Neural cell (in vitro differentiated cells): ENCODE measurements at regions not wholly inside any gene's neighbourhood (a gene's known extent, or its start where the extent isn't known, plus 50 kb on each side); places are given as distances from the start of the nearest gene placed in this dataset.

Experiments
- TF ChIP-seq, protein P1 (sequence below): IDR thresholded peaks from 2 replicates; pipeline ENCODE4 v1.6.1; 2012; ENCODE audit warnings: borderline replicate concordance
- TF ChIP-seq, protein P2 (sequence below): fragments of 450-650 bp; IDR thresholded peaks from 2 replicates; pipeline ENCODE4 v1.5.1; 2014; ENCODE audit warnings: antibody characterized with exemption, mild to moderate bottlenecking, moderate library complexity; ENCODE audit not compliant: poor library complexity, severe bottlenecking

DNA sequence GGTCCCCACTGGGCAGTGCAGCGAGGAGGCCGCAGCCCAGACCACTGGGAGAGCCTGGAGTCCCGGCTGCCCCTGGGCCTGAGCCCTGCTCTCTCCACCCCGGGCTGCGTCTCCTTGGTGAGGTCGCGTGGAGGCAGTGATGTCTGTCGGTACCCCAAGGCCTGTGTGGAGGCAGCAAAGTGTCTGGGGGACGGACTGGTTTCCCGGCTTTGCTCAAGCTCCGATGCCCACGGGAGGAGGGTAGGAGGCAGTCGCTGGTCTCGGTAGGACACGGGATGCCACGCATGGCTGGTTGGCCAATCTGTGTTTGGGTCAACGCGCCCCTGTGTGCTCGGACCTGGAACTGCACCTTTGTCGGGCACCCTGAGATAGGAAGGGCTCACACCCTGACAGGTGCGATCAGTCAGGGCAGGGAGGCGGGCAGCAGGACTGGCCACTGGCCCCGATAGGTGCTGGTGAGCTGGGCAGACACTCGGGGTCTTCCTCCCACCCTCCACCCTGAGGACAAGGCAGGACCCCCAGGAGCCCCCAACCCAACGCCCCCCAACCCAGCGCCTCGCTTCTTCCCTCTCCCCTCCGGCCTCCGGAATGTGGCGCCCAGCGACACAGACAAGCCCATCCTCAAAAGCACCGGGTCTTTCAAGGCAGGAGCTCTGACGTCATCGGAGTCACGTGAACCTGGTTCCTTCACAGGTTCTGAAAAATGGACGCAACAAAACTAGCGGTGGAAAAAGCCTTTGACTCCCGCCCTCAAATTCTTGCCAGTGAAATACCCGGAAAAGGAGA, 288.6 kb downstream of the NDUFA10 start:
- TF ChIP-seq, protein P1, sequence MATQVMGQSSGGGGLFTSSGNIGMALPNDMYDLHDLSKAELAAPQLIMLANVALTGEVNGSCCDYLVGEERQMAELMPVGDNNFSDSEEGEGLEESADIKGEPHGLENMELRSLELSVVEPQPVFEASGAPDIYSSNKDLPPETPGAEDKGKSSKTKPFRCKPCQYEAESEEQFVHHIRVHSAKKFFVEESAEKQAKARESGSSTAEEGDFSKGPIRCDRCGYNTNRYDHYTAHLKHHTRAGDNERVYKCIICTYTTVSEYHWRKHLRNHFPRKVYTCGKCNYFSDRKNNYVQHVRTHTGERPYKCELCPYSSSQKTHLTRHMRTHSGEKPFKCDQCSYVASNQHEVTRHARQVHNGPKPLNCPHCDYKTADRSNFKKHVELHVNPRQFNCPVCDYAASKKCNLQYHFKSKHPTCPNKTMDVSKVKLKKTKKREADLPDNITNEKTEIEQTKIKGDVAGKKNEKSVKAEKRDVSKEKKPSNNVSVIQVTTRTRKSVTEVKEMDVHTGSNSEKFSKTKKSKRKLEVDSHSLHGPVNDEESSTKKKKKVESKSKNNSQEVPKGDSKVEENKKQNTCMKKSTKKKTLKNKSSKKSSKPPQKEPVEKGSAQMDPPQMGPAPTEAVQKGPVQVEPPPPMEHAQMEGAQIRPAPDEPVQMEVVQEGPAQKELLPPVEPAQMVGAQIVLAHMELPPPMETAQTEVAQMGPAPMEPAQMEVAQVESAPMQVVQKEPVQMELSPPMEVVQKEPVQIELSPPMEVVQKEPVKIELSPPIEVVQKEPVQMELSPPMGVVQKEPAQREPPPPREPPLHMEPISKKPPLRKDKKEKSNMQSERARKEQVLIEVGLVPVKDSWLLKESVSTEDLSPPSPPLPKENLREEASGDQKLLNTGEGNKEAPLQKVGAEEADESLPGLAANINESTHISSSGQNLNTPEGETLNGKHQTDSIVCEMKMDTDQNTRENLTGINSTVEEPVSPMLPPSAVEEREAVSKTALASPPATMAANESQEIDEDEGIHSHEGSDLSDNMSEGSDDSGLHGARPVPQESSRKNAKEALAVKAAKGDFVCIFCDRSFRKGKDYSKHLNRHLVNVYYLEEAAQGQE, result no peak
- TF ChIP-seq, protein P2, sequence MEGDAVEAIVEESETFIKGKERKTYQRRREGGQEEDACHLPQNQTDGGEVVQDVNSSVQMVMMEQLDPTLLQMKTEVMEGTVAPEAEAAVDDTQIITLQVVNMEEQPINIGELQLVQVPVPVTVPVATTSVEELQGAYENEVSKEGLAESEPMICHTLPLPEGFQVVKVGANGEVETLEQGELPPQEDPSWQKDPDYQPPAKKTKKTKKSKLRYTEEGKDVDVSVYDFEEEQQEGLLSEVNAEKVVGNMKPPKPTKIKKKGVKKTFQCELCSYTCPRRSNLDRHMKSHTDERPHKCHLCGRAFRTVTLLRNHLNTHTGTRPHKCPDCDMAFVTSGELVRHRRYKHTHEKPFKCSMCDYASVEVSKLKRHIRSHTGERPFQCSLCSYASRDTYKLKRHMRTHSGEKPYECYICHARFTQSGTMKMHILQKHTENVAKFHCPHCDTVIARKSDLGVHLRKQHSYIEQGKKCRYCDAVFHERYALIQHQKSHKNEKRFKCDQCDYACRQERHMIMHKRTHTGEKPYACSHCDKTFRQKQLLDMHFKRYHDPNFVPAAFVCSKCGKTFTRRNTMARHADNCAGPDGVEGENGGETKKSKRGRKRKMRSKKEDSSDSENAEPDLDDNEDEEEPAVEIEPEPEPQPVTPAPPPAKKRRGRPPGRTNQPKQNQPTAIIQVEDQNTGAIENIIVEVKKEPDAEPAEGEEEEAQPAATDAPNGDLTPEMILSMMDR, result no peak
